Cardiac fibroblast (primary cell): ENCODE measurements at regions not wholly inside any gene's neighbourhood (a gene's known extent, or its start where the extent isn't known, plus 50 kb on each side); places are given as distances from the start of the nearest gene placed in this dataset.
A peak's percentile ranks its signal among the peaks of the same experiment; 100 is the strongest.

Source experiments
- DNase-seq, 2 donors: peaks; one replicate each; pipeline versions ENCODE4 v3.0.0 to v3.0.0-alpha.2; 2010; ENCODE audit warnings: low read depth in 2 of 2
- H3K4me3 ChIP-seq, 2 donors: replicated peaks in 1 of 2; 1 replicate in 1 of 2; 2 replicates in 1 of 2; pipeline ENCODE4 v1.5.1; 2011; ENCODE audit warnings: low read depth in 2 of 2, low read length in 2 of 2, mild to moderate bottlenecking in 2 of 2, moderate library complexity in 1 of 2
- CTCF ChIP-seq: IDR thresholded peaks from one replicate; pipeline ENCODE4 v1.5.1; 2011; ENCODE audit warnings: low read depth, mild to moderate bottlenecking, low read length, inconsistent platforms

GRCh38 chr4:166309286-166309685 is 436.2 kb downstream of the TLL1 start:
- TF ChIP-seq CTCF = no peak
- DNase-seq = no peak
- H3K4me3 ChIP-seq = no peak overlapping the region

DNA sequence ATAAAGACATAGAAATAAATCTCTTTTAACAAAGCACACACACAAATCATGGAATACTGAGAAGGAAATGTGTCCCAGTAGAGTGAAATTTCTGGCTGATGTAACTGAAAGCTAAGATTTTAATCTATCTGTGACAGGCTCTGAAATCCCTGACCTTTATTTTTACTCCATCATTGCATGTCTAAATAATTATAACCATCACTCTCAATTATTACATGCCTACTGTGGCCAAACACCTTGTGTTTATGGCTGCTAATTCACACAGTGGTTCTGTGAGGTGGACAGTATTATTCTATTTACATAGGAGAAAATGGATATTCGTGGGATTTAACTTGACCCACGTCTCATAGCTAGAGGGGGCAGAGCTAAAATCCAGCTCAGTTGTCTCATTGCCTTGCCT is 438.1 kb downstream of the TLL1 start:
- DNase-seq = no peak

DNA sequence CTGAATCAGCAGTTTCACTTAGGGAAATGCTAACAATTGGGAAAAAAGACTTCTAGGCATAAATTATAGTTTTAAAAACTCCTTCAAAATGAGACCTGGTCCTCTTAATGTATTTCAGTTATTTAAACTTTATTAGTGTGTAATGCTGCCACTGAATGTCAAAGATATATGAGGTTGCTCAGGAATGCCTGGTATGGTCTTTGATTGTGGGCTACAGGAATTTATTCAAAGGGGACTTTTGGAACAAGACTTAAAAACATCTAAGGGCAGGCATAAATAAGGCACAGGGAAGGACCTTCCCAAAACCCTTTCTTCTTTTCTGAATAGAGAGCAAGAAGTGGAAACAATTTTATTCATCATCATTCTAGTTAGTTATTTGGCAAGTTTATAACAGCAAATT is 439.1 kb downstream of the TLL1 start:
- peak; percentile 7 to 15 for DNase-seq
- no peak for TF ChIP-seq CTCF
- no peak overlapping the region for H3K4me3 ChIP-seq

More for the DNA sequence above, 438.1 kb downstream of the TLL1 start:
- no peak for TF ChIP-seq CTCF
- H3K4me3 ChIP-seq = no peak overlapping the region

GRCh38 chr4:166314902-166315301 is 441.9 kb downstream of the TLL1 start:
- no peak overlapping the region for H3K4me3 ChIP-seq
- DNase-seq = no peak
- no peak for TF ChIP-seq CTCF

- no peak for TF ChIP-seq CTCF
- DNase-seq = no peak
- H3K4me3 ChIP-seq = no peak overlapping the region
Observed at GRCh38 chr4:166315721-166316467, 442.9 kb downstream of the TLL1 start.

DNA sequence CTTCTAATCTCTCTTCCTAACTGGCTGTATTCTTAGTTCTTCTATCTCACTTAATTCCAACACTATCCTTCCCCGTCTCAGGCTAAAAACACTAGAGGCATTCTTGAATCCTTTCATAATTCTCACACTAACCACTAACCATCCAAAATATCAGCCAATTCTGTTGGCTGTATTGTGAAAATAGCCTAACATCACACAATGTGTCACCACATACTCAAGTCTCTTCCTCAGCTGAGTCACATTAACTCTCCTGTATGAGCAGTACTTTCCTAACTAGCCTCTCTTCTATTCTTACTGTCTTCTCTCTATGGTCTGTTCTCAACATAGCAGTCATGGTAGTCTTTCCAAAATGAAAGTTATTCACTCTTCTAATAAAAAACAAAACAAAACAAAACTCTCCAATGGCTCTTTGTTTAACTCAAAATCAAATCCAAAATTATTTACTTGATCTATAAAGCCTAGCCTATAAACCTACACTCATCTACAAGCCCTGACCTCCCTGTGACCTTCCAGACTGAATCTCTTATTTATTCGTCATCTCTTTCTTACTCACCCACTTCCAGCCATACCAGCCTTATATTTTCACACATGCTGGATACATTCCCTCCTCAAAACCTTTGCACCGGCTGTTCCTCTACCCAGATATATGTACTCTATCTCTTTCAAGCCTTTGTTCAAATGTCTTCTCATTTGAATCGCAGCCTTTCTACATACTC is 445.9 kb downstream of the TLL1 start:
- DNase-seq = peak; percentile 34 to 92
- TF ChIP-seq CTCF = no peak
- H3K4me3 ChIP-seq = no peak overlapping the region
